Motor neuron (in vitro differentiated cells): ENCODE measurements at regions not wholly inside any gene's neighbourhood (a gene's known extent, or its start where the extent isn't known, plus 50 kb on each side); places are given as distances from the start of the nearest gene placed in this dataset.

Source experiments
- ATAC-seq, 8 experiments: fragments of 200-7000 bp; cut with Tn5 transposase; replicated peaks in 6 of 8; 2 replicates each; pipeline ENCODE4 v1.8.0; 2021; ENCODE audit warnings: mild to moderate bottlenecking in 8 of 8, moderate library complexity in 8 of 8
- H3K27ac ChIP-seq, 2 donors: fragments of 250-450 bp; sonication (Bioruptor Pico); 2 replicates each; pipeline ENCODE4 v1.9.0; 2021; ENCODE audit warnings: antibody characterized with exemption in 2 of 2, mild to moderate bottlenecking in 2 of 2, moderate library complexity in 1 of 2
- H3K4me1 ChIP-seq, 2 donors: fragments of 250-450 bp; sonication (Bioruptor Pico); replicated peaks in 1 of 2; 2 replicates each; pipeline ENCODE4 v1.6.1; 2021; ENCODE audit warnings: antibody characterized with exemption in 2 of 2, mild to moderate bottlenecking in 2 of 2, moderate library complexity in 1 of 2
- H3K4me3 ChIP-seq, 5 donors: fragments of 250-450 bp; sonication (Bioruptor Pico); 2 replicates each; pipeline ENCODE4 v1.9.0; 2021; ENCODE audit warnings: antibody characterized with exemption in 5 of 5, mild to moderate bottlenecking in 5 of 5, moderate library complexity in 4 of 5
- WGBS, 10 experiments: fragments of 450-650 bp; shearing (Covaris generic); methylation state at CpG; one replicate each; pipeline ENCODE4 v1.0.0; 2022; 5-methylcytosine and 5-hydroxymethylcytosine counted together
- in situ Hi-C, 9 experiments: fragments of 400-800 bp; cut with MboI; loops; one replicate each; pipeline ENCODE4 v1.15.0; 2021; ENCODE audit warnings: low sequenced_read_pairs in 9 of 9, low pct_unique_long_range_greater_than_20kb in 2 of 9; ENCODE audit not compliant: unreplicated experiment in 9 of 9

DNA sequence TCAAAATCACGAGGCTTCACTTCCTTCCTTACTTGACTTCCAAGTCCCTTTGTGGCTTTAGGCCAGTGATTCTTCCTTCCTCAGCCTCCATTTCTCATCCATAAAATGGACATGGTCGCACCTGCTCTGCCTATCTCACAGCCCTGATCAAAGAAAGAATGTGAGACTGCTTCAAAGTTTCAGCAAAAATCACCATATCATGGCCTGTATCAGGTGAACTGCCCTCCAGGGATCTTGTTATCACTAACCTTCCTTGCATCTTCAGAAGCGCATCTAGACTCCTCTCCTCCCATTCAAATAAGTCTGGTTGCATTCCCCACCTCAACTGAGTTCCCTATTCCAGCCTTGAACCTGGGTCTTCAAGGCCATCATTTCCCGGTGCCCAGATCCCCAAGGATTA, 96.5 kb downstream of the TTC32 start:
- in situ Hi-C loops, result no loop called here
- 40 to 100% (median 69%) methylated on average over 1 to 4 of the region's 4 CpGs; no CpG with 5 or more reads in 4 of the 10 experiments for WGBS, 10 experiments
- Histone ChIP-seq H3K27ac (no peak overlapping the region), H3K4me3 (no peak overlapping the region), H3K4me1 (no peaks in the 10 kb centered on the region)
- no peak for ATAC-seq

DNA sequence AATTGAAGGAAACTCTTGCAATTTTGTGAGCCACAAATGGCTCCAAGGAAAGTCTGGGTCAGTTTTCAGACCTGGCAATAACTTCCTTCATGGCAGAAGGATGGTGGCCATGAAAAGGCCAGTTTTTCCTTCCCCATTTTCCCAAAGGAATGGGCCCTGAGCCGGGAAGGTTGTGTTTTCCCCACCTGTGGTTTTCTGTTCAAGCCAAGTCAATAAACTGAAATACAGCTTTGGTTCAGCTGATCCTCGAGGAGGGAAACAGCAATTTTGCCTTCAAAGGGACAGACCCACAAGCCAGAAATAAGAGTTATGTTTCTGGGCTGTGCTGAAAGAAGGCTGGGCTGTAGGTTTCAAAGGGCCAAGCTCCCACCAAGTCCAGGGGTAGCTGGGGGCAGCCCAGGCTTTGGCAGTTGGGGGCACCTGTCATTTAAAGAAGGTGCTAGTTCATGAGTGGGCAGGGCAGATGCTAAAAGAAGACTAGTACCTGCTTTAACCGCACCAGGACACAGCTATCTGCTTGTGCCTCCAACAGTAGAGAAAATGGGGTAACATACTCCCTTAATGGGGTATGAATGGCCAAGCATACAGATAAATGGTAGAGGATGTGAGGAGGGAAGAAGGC, 97.0 kb downstream of the TTC32 start:
- Histone ChIP-seq H3K4me3 (no peak overlapping the region), H3K27ac (no peak overlapping the region), H3K4me1 (no peaks in the 10 kb centered on the region)
- no peak for ATAC-seq
- WGBS, 10 experiments, result 56 to 100% (median 79%) methylated on average over 1 to 3 of the region's 3 CpGs; no CpG with 5 or more reads in 3 of the 10 experiments
- in situ Hi-C loops, result no loop called here

DNA sequence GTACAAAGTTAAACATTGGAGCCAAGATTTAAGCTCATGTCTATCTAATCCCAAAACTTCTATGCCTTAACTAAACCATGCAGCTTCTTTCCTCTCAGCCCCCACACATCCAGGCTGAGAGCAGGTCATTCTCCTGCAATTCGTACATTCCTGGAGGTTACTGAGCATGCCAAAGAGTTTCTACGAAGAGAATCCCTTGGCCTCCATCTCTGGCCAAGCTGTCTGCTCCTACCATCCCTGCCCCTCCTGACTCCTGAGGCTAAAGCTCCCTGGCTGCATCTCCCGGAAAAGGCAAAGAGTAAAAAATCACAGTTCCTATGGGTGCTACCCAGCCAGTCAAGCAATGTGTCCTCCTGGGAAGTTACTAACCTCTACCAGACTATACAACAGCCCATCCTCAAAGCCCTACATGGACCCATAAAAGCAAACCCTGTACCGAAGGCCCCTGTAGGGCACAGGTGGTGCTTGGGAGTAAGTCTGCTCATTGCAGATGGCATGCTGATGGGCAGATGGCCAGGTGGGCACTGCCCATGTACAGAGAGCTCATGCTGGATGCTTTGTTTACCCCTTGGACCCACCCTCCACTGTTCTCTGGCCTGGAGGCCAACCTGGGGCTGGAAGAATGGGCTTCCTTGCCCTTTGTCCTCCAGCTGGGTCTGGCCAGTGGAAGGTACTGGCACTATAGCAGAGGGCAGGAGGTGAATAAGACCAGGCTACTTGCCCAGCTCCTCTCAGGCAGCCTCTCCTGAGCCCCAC, 99.5 kb downstream of the TTC32 start:
- no peaks in the 10 kb centered on the region for H3K4me1 ChIP-seq
- 29 to 95% (median 76%) methylated on average over 1 to 4 of the region's 4 CpGs; no CpG with 5 or more reads in 5 of the 10 experiments for WGBS, 10 experiments
- no peak overlapping the region for H3K27ac ChIP-seq
- H3K4me3 ChIP-seq, result no peak overlapping the region
- ATAC-seq, result no peak
- in situ Hi-C loops, result no loop called here

DNA sequence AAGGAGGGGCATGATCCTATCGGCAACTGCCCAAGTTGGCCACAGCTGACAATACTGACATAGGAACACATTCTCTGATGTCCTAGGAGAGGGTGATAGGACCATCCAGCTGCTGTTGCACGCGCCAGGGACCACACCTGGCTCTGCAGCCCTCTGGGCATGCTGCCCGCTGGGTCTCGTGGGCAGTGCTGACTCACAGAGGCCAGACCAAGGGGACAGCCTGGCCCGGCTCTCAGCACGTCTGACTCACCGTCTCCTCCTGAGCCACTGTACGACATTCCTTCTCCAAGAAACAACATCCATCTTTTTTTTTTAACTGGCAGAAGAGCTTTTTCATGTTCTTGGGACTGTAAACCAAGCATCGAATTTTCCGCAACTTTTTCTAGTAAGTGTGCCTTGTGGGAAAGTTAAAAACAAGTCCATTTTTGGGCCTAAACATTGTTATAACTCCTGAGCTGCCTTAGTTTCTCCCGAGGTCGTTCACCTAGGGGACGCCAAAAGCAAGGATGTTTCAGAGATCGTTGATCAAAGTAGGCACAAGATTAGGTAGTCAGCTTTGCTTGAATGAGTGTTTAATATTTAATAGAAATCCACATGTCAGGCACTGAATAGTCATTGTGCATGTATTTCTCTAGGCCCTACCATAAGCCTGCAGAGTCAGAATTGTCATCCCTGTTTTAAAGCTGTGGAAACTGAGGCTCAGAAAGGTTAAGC, 100.3 kb downstream of the TTC32 start:
- in situ Hi-C loops, result no loop called here
- WGBS, 10 experiments, result 63 to 97% (median 88%) methylated on average over 1 to 11 of the region's 15 CpGs; no CpG with 5 or more reads in 1 of the 10 experiments

DNA sequence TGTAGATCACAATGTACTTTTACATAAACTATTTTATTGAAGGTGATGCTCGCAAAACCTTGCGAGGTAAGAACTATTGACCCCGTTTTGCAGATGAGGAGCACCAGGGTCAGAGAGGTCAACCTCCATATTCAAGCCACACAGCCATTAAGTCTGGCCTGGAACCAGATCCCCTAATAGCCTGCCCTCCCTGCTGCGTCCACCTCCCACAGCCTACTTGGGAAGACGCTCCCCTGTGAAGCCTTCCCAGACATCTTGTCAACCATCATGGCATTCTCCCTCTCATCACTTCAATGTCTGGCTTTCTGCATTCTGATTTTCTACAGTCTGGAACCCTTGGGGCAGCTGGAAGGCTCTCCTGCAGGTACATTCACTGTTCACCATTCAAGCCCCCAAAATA, 101.0 kb downstream of the TTC32 start:
- no peak overlapping the region for H3K27ac ChIP-seq
- no peaks in the 10 kb centered on the region for H3K4me1 ChIP-seq
- no peak for ATAC-seq
- H3K4me3 ChIP-seq, result no peak overlapping the region
- 77 to 100% (median 83%) methylated on average over 3 to 5 of the region's 5 CpGs; no CpG with 5 or more reads in 4 of the 10 experiments for WGBS, 10 experiments
- in situ Hi-C loops, result no loop called here

More for the DNA sequence above, 100.3 kb downstream of the TTC32 start:
- H3K4me3 ChIP-seq, result no peak overlapping the region
- ATAC-seq, result peak in 5 of 8 experiments; percentile 28 to 98 (median 77)
- H3K27ac ChIP-seq, result no peak overlapping the region
- H3K4me1 ChIP-seq, result no peaks in the 10 kb centered on the region

DNA sequence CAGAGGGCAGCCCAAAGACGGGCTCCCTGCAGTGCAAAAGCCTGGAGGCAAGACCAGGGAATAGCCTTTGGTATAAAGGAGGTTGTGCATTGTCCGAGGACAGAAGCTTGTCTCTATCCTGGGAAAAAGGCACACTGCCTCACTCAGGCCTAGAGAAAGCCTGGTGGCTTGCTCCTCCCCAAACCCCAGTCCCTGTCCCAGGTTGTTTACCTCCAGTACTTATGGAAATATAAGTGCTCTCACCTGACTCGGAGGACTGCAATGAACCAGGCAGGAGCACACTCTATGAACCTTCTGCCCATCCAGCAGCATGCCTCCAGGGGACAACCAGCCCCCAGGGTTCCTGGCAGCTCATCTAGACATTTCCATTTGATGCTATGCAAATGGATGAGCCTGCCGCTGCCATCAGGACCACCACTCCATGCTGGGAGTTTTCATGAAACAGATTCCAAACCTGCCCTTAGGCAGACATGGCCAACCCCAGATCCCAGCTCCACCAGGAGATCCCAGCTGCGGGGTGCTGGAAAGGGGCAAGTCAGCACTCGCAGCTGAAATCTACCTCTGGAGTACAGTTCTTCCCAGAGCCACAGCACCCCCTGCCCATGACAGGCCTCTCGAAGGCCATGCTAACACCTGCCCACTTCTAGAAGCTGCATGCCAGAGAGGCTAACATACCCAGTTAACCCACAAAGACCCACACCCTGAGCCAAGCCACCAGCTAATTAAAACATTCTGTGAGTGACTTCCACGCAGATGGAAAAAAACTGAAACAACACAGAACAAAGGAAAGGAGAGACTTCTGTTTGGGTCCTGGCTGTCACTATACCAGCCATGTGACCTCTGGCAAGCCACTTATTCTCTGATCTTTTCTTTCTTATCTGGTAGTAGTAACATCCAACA, 101.7 kb downstream of the TTC32 start:
- Histone ChIP-seq H3K4me3 (no peak overlapping the region), H3K27ac (no peak overlapping the region), H3K4me1 (no peaks in the 10 kb centered on the region)
- no peak for ATAC-seq
- in situ Hi-C loops, result no loop called here
- WGBS, 10 experiments, result 20 to 73% (median 53%) methylated on average over 1 to 2 of the region's 8 CpGs; no CpG with 5 or more reads in 3 of the 10 experiments

DNA sequence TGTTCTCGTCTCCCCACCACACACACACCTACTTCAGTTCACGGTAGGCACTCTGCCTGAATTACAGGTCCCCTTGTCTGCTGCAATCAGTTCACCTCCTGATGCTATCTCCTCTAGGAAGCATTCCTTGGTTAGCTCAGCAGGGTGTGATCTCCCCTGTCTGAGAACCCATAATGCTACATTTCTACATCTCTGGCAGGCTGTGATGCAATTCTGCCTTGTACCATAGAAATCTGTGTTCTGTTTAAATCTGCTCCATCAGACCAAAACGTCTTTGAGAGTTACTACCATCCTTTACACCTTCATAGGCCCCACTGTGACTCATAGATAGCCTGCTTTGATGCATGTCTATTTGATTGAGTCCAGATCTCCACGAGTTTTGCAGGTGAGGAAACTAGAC, 103.9 kb downstream of the TTC32 start:
- no peak overlapping the region for H3K27ac ChIP-seq
- in situ Hi-C loops, result no loop called here
- WGBS, 10 experiments, result 20 to 100% (median 64%) methylated on average over 1 to 4 of the region's 4 CpGs; no CpG with 5 or more reads in 2 of the 10 experiments
- no peak for ATAC-seq
- H3K4me3 ChIP-seq, result no peak overlapping the region
- no peaks in the 10 kb centered on the region for H3K4me1 ChIP-seq

DNA sequence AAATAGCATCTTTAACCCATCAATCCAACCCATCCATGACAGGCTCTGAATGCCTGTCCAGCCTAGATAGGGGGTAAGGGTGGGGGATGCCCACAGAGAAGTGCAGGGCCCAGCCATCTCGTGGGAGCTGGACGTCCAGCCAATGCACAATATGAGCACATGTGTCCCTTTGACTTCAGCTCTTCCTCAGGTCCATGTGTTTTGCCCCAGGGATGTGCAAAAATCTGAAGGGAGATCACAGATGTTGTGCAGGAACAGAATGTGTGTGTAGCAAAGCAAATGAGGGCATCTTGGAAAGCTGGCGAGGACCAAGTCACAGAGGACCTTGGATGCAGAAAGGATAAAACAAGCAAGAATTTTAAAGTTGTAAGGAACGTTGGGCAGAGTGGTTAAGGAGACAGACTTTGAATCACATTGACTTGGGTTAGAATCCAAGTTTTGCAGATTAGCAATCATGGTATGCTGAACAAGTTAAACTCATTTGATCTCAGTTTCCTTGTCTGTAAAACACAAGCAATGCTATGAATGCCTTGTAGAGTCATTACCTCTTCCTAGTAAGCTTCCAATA, 104.5 kb downstream of the TTC32 start:
- Histone ChIP-seq H3K27ac (no peak overlapping the region), H3K4me1 (no peaks in the 10 kb centered on the region), H3K4me3 (no peak overlapping the region)
- in situ Hi-C loops, result no loop called here
- peak in 1 of 8 experiments; percentile 55 for ATAC-seq
- 0 to 92% (median 43%) methylated on average over 2 to 3 of the region's 4 CpGs; no CpG with 5 or more reads in 2 of the 10 experiments for WGBS, 10 experiments

DNA sequence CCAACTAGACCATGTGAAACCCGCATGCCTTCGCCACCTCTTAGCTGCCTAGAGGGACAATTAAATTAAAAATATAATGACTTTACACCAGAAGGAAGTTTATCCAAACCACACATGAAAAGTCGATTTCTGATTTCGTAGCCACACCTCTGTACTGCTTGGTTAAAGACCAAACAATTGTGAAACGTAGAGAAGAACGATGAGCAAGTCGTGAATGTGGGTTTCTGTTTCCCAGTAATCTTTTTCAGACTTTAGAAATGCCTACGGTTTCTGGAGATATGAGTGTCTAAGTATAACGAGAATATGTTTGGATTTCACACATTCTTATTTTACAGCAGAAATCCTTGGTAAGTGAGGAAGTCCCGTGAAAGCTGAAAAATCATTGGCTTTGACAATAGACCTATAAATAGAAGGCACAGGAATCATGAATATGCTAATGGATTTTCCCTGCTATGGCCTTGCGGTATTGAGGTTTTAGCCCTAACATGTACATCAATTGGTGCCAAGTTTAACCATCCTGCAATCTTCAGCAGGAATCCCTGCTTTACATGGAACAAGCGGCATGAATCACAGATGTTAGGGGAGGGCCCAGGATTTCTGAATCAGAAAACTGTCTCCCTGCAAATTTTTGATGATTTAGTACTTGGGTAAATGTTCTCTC, 105.6 kb downstream of the TTC32 start:
- ATAC-seq, result peak in 3 of 8 experiments; percentile 87 to 90 (median 89)
- H3K4me3 ChIP-seq, result no peak overlapping the region
- H3K27ac ChIP-seq, result no peak overlapping the region
- 0 to 89% (median 76%) methylated on average over 1 to 10 of the region's 12 CpGs for WGBS, 10 experiments
- no peaks in the 10 kb centered on the region for H3K4me1 ChIP-seq
- in situ Hi-C loops, result no loop called here

DNA sequence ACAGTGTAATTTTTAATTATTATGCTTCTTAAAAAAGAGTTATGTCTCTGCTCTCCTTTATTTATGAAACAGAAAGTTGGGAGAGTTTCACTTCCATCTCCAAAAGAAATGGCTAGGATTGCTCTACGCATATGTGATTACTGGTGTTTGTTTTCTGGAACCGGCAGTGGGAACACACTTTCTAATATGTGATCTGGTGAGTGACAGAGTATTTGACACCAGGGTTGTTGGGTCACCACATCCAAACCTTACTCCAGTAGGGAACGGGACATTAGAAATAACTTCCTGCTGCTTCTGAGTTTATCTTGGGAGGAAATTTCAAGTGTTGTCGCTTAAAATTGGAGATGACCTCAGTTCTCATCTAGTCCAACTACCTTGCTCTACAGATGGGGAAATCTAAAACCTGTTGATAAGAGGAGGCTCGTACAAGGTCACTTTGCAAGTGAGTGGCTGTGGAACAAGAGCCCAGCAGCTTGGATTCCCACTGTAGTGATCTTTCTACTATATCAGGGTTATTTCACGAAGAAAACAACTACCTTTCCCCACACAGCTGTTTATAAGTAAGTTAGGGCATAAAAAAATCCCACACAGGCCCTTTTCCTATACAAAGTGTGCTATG, 108.5 kb downstream of the TTC32 start:
- Histone ChIP-seq H3K4me3 (no peak overlapping the region), H3K27ac (no peak overlapping the region), H3K4me1 (no peaks in the 10 kb centered on the region)
- 67 to 100% (median 83%) methylated on average over 1 to 5 of the region's 6 CpGs for WGBS, 10 experiments
- no peak for ATAC-seq
- in situ Hi-C loops, result no loop called here

DNA sequence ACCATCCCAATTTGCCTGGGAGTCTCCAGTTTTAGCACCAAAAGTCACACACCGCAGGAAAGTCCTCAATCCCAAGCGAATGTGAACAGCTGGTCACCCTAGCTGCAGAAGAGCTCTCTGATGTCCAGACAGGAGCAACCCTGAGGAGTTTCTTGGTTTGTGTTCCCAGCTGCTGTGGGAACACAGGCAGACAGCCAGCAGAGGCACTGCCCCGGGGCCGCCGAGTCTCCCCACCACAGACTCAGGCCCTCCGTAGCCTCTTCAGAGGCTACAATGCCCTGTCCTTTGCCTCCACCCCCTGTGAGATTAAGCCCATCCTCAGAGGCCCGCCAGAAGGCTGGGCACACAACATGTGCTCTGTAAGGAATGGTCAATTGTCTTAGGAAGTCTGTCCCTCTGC, 111.5 kb downstream of the TTC32 start:
- H3K27ac ChIP-seq, result no peak overlapping the region
- in situ Hi-C loops, result no loop called here
- WGBS, 10 experiments, result 40 to 94% (median 81%) methylated on average over 1 to 4 of the region's 7 CpGs; no CpG with 5 or more reads in 6 of the 10 experiments
- no peak overlapping the region for H3K4me3 ChIP-seq
- H3K4me1 ChIP-seq, result no peaks in the 10 kb centered on the region
- ATAC-seq, result no peak

DNA sequence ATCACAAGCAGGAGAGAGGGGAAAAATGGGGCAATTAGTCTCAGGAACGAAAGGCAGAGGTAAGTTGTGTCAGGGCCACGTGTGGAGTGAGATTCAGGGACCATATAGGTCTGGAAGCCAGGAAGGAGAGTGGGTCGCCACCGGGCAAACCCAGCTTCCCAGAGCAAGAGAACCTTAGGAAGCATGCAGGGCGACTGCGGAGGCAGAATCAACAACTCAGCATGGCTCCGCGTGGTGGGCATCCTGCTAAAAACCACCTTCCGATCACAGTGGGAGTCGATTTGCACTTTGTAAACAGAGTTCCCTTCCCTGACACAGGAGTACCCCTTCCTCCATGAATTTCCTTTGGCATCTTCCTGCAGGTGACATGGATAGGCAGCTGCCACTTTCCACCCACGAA, 114.6 kb downstream of the TTC32 start:
- Histone ChIP-seq H3K4me3 (no peak overlapping the region), H3K4me1 (no peaks in the 10 kb centered on the region), H3K27ac (no peak overlapping the region)
- in situ Hi-C loops, result no loop called here
- ATAC-seq, result no peak
- 28 to 100% (median 71%) methylated on average over 1 to 8 of the region's 11 CpGs for WGBS, 10 experiments
